SK-MEL-5 (cell line): ENCODE measurements at regions not wholly inside any gene's neighbourhood (a gene's known extent, or its start where the extent isn't known, plus 50 kb on each side); places are given as distances from the start of the nearest gene placed in this dataset.
"Not testable (repeated sequence)": the region's sequence is repeated elsewhere in the genome, so short reads cannot be mapped to it uniquely, and the experiment has no call there.

Experiments
- DNase-seq: peaks from one replicate; pipeline ENCODE4 v3.0.0-alpha.2; 2016; ENCODE audit warnings: low read depth, low spot score
- in situ Hi-C: cut with HindIII; loops from 2 replicates; pipeline ENCODE4 v1.10.0; 2016; ENCODE audit warnings: low sequenced_read_pairs, high pct_unique_total_duplicates, low pct_unique_long_range_greater_than_20kb

- in situ Hi-C loops, result no loop called here
- no peak for DNase-seq
These were observed 198.1 kb upstream of the PUDP start for GRCh38 chrX:7346021-7346420.

GRCh38 chrX:7343181-7343580, 195.2 kb upstream of the PUDP start:
- in situ Hi-C loops, result no loop called here
- no peak for DNase-seq

- in situ Hi-C loops, DNase-seq: not testable (repeated sequence)
These were observed 187.9 kb upstream of the PUDP start for GRCh38 chrX:7335816-7336362.

GRCh38 chrX:7334253-7334935, 186.4 kb upstream of the PUDP start:
- in situ Hi-C loops, result no loop called here
- no peak for DNase-seq

- DNase-seq, result no peak
- in situ Hi-C loops, result no loop called here
These were observed 183.2 kb upstream of the PUDP start for GRCh38 chrX:7330971-7331746.

GRCh38 chrX:7330556-7330955, 182.6 kb upstream of the PUDP start:
- in situ Hi-C loops, result no loop called here

GRCh38 chrX:7318661-7319060, 170.7 kb upstream of the PUDP start:
- in situ Hi-C loops, result no loop called here

More at GRCh38 chrX:7330556-7330955, 182.6 kb upstream of the PUDP start:
- no peak for DNase-seq

GRCh38 chrX:7318241-7318640, 170.3 kb upstream of the PUDP start:
- in situ Hi-C loops, result no loop called here
- DNase-seq, result no peak

More at GRCh38 chrX:7318661-7319060, 170.7 kb upstream of the PUDP start:
- DNase-seq, result no peak

GRCh38 chrX:7316887-7317286, 168.9 kb upstream of the PUDP start:
- no peak for DNase-seq

GRCh38 chrX:7316280-7316679, 168.3 kb upstream of the PUDP start:
- DNase-seq, result no peak
- in situ Hi-C loops, result no loop called here

More at GRCh38 chrX:7316887-7317286, 168.9 kb upstream of the PUDP start:
- in situ Hi-C loops, result no loop called here

- DNase-seq, result no peak
- in situ Hi-C loops, result no loop called here
These were observed 166.5 kb upstream of the PUDP start for GRCh38 chrX:7314425-7314824.

- DNase-seq, result no peak
- in situ Hi-C loops, result no loop called here
These were observed 159.8 kb upstream of the PUDP start for GRCh38 chrX:7307720-7308119.

- no peak for DNase-seq
- in situ Hi-C loops, result no loop called here
These were observed 146.5 kb upstream of the PUDP start for GRCh38 chrX:7294483-7294882.

- in situ Hi-C loops, result no loop called here
- no peak for DNase-seq
These were observed 138.3 kb upstream of the PUDP start for GRCh38 chrX:7286168-7286837.

- DNase-seq, result no peak
These were observed 137.8 kb upstream of the PUDP start for GRCh38 chrX:7285765-7286164.

GRCh38 chrX:7283741-7284140, 135.8 kb upstream of the PUDP start:
- in situ Hi-C loops, result no loop called here
- DNase-seq, result no peak

More at GRCh38 chrX:7285765-7286164, 137.8 kb upstream of the PUDP start:
- in situ Hi-C loops, result no loop called here

- in situ Hi-C loops, result no loop called here
- no peak for DNase-seq
These were observed 132.6 kb upstream of the PUDP start for GRCh38 chrX:7280520-7280919.

GRCh38 chrX:7272346-7272745, 124.4 kb upstream of the PUDP start:
- in situ Hi-C loops, result no loop called here
- DNase-seq, result no peak
